Ovary (tissue), 7 donors: ENCODE measurements at regions not wholly inside any gene's neighbourhood (a gene's known extent, or its start where the extent isn't known, plus 50 kb on each side); places are given as distances from the start of the nearest gene placed in this dataset.

Experiments used
- DNase-seq, 5 donors: peaks; one replicate each; pipeline ENCODE4 v3.0.0-alpha.2; 2019 to 2020
- H3K27ac ChIP-seq, 2 donors: fragments of 200-600 bp; one replicate each; pipeline versions ENCODE4 v1.5.1 to v1.8.0; 2019 to 2022
- H3K27me3 ChIP-seq: fragments of 200-600 bp; one replicate; pipeline ENCODE4 v1.8.0; 2022
- H3K36me3 ChIP-seq: fragments of 200-600 bp; sonication (generic); one replicate; pipeline ENCODE4 v1.5.1; 2019
- H3K4me1 ChIP-seq: one replicate; pipeline ENCODE4 v1.8.1; 2013; ENCODE audit warnings: mild to moderate bottlenecking, moderate library complexity; ENCODE audit not compliant: insufficient read depth
- H3K4me3 ChIP-seq: fragments of 200-600 bp; sonication (generic); one replicate; pipeline ENCODE4 v1.5.1; 2017
- H3K9me3 ChIP-seq, 2 donors: fragments of 200-600 bp in 1 of 2; sonication (generic) in 1 of 2; one replicate each; pipeline versions ENCODE4 v1.5.1 to v1.8.1; 2013 to 2019; ENCODE audit warnings: mild to moderate bottlenecking in 1 of 2, moderate library complexity in 1 of 2
- EP300 ChIP-seq: sonication (generic); formaldehyde crosslinking; IDR thresholded peaks from one replicate; pipeline ENCODE4 v1.6.1; 2017; ENCODE audit warnings: antibody characterized with exemption
- POLR2A ChIP-seq: fragments of 450-650 bp; IDR thresholded peaks from one replicate; pipeline ENCODE4 v1.6.1; 2017; ENCODE audit warnings: antibody characterized with exemption, mild to moderate bottlenecking, moderate library complexity
- WGBS, 3 donors: extraction: QIAGEN DNeasy Blood & Tissue Kit in 1 of 3; methylation state at CpG; one replicate each; pipeline versions ENCODE4 v1.1.5 to v1.1.7; 2013 to 2017; 5-methylcytosine and 5-hydroxymethylcytosine counted together
- intact Hi-C, 4 donors: fragments of 100-400 bp; cut with DNase I; formaldehyde crosslinking; loops; one replicate each; pipeline versions ENCODE4 v1.11.0 to v1.15.1; 2022 to 2023
- TF ChIP-seq, protein P1 (sequence below), 3 donors: fragments of 450-650 bp in 2 of 3; fragments of 200-600 bp in 1 of 3; IDR thresholded peaks; one replicate each; pipeline versions ENCODE4 v1.5.1 to v1.8.0; 2016 to 2022; ENCODE audit warnings: antibody characterized with exemption in 3 of 3, mild to moderate bottlenecking in 1 of 3
- donor health status: DM: no; HTN: no; CAD: no; lungs with moderate emphysema.
- donor health status: DM: no; HTN: no; CAD: no.
- donor health status: Bipolar disorder and iron deficiency.
- donor health status: DM: no; HTN: no; CAD: no.
- donor health status: DM: yes; HTN: yes; CAD: no.

DNA sequence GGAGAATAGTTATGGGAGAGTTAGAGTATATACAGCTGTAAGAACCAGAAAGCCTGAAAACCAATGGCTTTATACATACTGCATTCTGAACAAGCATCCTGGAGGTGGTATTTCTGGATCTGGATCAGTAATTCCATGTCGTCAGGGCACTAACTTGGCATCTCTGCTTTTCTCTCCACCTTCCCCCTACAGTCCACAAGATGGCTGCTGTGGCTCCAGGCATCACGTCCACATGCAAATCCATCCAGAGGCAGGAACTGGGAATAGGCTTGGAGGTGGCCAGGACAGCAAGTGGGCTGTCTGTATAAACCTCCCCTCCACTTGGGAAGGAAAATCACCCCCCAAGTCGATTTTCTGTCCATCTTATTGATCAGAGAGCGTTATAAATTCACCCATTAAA lies 86.2 kb upstream of the WDR26 start:
- no peaks in the 10 kb centered on the region for H3K36me3 ChIP-seq
- H3K27ac ChIP-seq: no peak overlapping the region
- intact Hi-C loops: no loop called here
- 91 to 94% (median 92%) methylated on average over 4 of the region's 4 CpGs for WGBS, 3 donors
- TF ChIP-seq POLR2A: no peak
- TF ChIP-seq, protein P1, sequence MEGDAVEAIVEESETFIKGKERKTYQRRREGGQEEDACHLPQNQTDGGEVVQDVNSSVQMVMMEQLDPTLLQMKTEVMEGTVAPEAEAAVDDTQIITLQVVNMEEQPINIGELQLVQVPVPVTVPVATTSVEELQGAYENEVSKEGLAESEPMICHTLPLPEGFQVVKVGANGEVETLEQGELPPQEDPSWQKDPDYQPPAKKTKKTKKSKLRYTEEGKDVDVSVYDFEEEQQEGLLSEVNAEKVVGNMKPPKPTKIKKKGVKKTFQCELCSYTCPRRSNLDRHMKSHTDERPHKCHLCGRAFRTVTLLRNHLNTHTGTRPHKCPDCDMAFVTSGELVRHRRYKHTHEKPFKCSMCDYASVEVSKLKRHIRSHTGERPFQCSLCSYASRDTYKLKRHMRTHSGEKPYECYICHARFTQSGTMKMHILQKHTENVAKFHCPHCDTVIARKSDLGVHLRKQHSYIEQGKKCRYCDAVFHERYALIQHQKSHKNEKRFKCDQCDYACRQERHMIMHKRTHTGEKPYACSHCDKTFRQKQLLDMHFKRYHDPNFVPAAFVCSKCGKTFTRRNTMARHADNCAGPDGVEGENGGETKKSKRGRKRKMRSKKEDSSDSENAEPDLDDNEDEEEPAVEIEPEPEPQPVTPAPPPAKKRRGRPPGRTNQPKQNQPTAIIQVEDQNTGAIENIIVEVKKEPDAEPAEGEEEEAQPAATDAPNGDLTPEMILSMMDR (IDR thresholded peaks at IDR 0.05): no peak
- TF ChIP-seq EP300: no peak
- H3K4me1 ChIP-seq: no peaks in the 10 kb centered on the region
- H3K4me3 ChIP-seq: no peak overlapping the region
- H3K27me3 ChIP-seq: no peaks in the 10 kb centered on the region
- no peak for DNase-seq
- no peaks in the 10 kb centered on the region for H3K9me3 ChIP-seq

- H3K36me3 ChIP-seq: no peaks in the 10 kb centered on the region
- no peaks in the 10 kb centered on the region for H3K27me3 ChIP-seq
- TF ChIP-seq, protein P1 (IDR thresholded peaks at IDR 0.05): no peak
- TF ChIP-seq EP300: no peak
- no peak for TF ChIP-seq POLR2A
- WGBS, 3 donors: 81 to 84% (median 83%) methylated on average over 3 of the region's 3 CpGs
- no peak overlapping the region for H3K27ac ChIP-seq
- H3K4me1 ChIP-seq: no peaks in the 10 kb centered on the region
- intact Hi-C loops: no loop called here
- no peak for DNase-seq
- H3K9me3 ChIP-seq: no peaks in the 10 kb centered on the region
- no peak overlapping the region for H3K4me3 ChIP-seq
Measured at GRCh38 chr1:224521904-224522734, 87.5 kb upstream of the WDR26 start.

GRCh38 chr1:224523676-224524075 lies 89.1 kb upstream of the WDR26 start:
- H3K27ac ChIP-seq: no peak overlapping the region
- H3K4me3 ChIP-seq: no peak overlapping the region
- no peaks in the 10 kb centered on the region for H3K4me1 ChIP-seq
- TF ChIP-seq, protein P1 (IDR thresholded peaks at IDR 0.05): no peak
- no peak for TF ChIP-seq POLR2A
- TF ChIP-seq EP300: no peak
- H3K9me3 ChIP-seq: no peaks in the 10 kb centered on the region
- H3K27me3 ChIP-seq: no peaks in the 10 kb centered on the region
- no peak for DNase-seq
- H3K36me3 ChIP-seq: no peaks in the 10 kb centered on the region
- intact Hi-C loops: no loop called here

DNA sequence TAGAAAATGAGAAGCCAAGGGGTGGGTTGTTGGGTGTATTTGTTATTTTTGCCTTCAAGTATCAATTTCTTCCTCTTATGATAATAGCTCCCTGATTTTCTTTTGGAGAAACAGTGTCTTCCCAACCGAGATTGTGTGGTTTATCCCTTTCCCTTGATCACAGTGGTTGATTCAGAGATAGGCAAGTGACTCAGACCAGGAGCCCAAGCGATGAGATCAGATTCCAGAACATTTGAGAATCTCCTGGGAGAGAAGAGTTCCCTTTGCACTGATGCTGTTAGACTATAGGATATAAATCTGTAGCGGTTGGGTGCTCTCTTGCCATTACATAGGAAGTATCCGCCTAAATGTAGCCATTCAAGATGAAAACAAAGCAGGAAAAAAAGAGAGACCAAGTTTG lies 90.1 kb upstream of the WDR26 start:
- Histone ChIP-seq H3K9me3 (no peaks in the 10 kb centered on the region), H3K4me3 (no peak overlapping the region), H3K27me3 (no peaks in the 10 kb centered on the region), H3K27ac (no peak overlapping the region), H3K4me1 (peaks cover 1% of the 10 kb centered on the region), H3K36me3 (no peaks in the 10 kb centered on the region)
- intact Hi-C loops: no loop called here
- WGBS, 3 donors: 92 to 95% (median 94%) methylated on average over 4 of the region's 4 CpGs
- DNase-seq: no peak
- TF ChIP-seq, protein P1 (IDR thresholded peaks at IDR 0.05): no peak
- TF ChIP-seq EP300 (no peak), POLR2A (no peak)
